NCI-H1092 (cell line): ENCODE measurements at regions not wholly inside any gene's neighbourhood (a gene's known extent, or its start where the extent isn't known, plus 50 kb on each side); places are given as distances from the start of the nearest gene placed in this dataset.
"Not testable (repeated sequence)": the region's sequence is repeated elsewhere in the genome, so short reads cannot be mapped to it uniquely, and the experiment has no call there.

ENCODE experiments used
- DNase-seq: peaks from one replicate; lab custom pipeline; 2025; lab: John Stamatoyannopoulos, UW

DNA sequence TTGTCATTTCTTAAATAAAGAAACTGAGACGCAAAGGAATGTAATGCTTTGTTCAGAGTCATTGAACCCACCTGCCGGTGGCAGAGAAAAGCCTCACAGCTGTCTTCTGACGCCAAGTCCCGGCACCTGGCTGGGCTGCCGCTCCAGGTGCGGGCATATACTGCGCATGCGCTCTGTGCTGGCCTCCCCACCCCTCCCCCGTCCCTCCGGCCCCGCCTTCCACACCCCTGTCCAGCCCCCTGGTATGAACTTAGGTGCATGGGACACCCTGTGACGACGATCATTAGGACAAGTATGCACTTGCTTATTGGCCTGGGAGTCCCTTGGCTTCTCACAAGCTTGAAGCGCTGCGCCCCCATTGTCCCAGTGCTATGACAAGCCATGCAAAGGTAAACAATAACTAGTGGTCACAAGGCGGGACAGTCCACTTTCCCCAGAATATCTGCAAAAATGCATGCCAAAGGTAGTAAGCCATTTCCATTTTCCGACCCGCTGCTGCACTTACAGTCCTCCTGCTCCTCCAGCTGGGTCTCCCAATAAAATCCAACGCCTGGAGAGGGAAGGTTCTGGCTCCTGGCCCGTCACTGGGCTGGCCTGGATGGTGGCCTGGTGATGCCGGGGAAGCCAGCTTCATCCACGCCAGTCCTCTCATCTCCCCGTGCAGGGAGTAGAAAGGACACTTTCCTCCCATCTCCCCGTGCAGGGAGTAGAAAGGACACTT is 100.4 kb downstream of the PSMG1 start:
- DNase-seq = peak; percentile 37

DNA sequence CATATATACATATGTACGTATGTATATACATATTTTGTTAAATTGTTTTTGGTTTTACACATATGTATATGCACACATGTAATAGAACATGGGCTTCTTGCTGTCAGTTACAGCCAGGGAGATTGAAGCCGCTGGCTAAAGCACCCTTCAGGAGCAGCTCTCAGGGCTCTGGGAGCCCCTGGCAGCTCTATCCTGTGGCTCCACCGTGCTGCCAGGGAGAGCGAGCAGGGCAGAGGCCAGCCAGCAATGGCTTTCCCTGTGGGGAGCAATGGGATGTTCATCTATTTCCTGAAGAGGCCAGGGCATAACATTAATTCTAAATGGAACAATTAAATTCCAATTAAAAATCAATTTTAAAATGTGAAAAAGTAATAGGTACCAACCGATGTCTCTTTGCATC is 102.9 kb downstream of the PSMG1 start:
- peak; percentile 42 for DNase-seq

DNA sequence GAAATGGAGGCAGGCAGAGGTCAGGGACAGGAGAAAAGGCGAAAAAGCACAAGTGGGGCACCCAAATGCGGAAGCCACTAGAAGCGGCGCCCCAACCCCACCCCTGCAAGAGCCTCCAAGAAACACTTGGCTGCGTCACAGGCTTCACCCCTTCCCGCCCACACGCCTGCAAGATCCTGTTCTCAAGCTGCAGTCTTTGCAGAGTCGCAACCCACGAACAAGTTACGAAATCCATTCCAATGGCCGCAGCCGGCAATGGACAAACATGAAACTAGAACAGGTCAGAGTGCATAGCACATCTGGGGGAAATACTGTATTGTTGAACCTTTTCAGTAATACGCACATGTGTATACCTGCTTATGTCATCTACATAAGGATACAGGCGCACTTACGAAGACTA is 103.6 kb downstream of the PSMG1 start:
- DNase-seq = no peak

DNA sequence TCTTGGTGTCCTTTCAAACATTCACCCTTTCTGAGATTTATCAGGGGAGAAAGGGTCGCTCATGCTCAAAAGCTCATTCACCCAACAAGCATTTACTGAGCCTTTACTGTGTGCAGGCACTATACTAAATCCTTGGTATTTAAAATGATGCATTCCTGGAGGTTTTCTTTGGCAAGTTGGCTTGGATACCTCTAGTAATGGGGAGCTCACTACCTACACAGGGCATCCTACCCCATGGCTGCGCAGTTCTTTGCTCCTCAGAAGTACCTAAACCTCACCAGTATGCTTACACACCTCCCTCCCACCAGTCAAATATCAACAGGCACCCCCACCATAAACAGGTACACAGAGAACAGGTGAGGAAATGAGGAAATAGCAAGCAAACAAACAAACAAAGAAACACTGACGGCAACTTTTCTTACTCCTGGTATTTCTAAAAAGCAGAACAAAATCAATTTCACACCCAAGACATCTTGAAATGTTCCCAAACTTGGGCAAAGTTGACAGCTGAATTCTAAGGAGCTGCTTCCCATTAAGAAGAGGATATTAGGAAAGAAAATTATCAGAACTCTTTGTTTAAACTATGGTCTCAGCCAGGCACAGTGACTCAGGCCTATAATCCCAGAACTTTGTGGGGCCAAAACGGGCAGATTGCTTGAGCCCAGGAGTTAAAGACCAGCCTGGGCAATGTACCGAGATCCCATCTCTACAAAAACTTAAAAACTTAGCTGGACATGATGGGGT is 104.8 kb downstream of the PSMG1 start:
- no peak for DNase-seq

DNA sequence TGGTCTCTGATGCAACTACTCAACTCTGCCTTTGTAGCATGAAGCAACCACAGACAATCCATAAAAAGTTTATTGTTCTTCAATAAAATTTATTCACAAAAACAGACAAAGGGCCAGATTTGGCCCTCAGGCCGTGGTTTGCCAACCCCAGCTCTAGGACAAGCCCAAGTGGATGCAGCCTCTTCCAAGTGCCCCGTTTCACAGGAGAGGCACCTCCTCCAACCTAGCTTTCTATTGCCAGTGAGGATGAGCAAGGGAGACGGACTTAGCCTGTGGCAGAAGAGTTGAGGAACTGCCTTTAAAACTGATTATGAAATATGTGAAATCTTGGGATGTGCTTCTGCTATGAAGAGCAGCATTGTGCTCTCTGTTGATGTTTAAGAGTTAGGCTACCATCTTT is 105.4 kb downstream of the PSMG1 start:
- no peak for DNase-seq

DNA sequence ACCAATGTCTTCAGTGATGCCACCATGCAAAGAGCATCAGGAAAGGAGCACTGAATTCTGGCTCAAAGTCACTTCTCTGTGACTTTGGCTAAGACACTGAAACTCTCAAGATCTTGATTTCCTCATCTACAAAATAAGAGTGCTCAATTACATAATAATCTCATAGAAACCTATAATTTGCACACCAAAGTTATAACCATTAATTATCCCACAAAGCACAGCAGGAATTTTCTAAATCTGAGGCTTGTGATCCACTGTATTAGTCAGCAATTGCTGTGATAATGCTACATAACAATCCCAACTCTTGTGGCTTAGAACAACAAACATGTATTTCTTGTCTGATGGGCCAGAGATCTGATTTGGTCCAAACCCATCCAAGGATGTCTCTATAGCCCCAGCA is 108.7 kb downstream of the PSMG1 start:
- no peak for DNase-seq

DNA sequence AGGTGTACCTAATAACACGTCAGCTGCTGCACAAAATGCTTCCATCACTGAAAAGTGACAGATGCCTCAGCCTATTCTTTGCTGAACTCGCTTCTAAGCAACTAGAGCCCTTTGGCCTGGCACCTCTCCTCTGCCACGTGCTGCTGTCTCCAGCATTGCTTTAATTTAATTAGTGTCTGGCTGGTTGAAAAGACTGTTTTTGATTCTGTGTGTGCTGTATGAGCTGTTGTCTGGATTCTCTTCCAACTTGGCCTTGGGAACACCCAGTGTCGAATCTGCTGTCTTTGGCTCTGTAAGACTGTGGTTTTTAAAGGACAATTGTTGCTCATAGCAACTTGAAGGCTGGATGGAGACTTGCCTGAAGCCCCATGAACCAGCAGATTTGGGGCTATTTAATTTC is 109.5 kb downstream of the PSMG1 start:
- no peak for DNase-seq

DNA sequence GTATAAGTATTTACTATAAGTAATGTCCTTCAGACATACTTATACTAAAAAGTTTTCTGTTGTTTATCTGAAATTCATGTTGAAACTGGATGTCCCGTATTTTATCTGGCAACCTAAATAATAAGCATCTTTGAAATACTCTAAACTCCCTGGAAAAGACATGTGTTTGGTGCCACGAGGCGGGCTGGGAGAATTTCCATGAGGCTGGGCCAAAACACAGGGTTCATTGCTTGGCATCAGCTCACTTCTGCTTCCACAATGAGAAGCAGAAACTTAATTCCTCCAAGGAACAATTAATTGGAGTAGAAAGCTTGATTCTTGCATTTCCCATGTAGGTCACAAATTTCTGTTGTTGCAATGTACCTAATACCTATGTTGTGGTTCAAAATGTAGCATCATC is 110.2 kb downstream of the PSMG1 start:
- DNase-seq = no peak

DNA sequence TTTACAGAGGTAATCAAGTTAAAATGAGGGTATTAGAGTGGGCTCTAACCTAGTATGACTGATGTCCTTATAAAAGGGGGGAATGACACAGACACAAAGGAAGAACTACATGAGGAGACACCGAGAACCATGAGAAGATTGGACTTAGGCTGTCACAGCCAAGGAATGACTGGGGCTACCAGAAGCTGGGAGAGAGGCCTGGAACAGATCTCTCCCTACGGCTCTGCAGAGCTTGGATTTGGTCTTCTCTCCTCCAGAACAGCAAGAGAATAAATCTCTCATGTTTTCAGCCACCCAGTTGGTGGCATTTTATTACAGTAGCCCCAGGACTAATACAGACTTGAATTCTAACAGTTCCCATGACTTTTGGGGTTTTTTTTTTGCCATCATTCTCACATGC is 110.8 kb downstream of the PSMG1 start:
- no peak for DNase-seq

DNA sequence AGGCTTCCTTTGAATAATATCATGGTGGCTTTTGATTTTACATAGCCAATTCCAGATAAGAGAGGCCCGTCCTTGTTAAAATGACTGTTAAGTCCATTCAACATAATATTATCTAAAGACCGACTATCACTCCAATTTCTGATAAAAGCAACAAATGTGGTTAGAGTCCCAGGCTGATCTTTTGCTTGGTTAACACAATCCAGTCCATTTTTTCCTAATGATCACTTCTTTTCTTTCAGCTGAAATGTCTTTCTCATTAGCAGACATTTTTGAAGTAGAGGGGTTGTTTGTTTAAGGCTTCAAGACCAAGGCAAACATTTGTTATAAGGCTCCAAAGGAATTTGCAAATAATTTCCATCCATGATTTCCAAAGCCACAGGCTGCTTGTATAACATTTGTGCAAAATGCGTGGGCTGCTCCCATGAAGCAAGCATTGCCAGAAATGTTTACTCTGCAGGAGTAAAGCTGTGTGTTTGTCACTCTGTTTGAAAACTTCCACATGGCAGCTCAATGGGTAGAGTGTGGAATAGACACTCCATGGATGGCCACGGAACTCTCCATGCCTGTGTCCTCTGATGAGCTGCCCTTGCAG is 111.5 kb downstream of the PSMG1 start:
- DNase-seq = no peak

DNA sequence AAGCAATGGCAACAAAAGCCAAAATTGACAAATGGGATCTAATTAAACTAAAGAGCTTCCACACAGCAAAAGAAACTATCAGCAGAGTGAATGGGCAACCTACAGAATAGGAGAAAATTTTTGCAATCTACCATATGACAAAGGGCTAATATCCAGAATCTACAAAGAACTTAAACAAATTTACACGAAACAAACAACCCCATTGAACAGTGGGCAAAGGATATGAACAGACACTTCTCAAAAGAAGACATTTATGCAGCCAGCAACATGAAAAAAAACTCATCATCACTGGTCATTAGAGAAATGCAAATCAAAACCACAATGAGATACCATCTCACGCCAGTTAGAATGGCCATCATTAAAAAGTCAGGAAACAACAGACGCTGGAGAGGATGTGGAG is 113.4 kb downstream of the PSMG1 start:
- DNase-seq = not testable (repeated sequence)

DNA sequence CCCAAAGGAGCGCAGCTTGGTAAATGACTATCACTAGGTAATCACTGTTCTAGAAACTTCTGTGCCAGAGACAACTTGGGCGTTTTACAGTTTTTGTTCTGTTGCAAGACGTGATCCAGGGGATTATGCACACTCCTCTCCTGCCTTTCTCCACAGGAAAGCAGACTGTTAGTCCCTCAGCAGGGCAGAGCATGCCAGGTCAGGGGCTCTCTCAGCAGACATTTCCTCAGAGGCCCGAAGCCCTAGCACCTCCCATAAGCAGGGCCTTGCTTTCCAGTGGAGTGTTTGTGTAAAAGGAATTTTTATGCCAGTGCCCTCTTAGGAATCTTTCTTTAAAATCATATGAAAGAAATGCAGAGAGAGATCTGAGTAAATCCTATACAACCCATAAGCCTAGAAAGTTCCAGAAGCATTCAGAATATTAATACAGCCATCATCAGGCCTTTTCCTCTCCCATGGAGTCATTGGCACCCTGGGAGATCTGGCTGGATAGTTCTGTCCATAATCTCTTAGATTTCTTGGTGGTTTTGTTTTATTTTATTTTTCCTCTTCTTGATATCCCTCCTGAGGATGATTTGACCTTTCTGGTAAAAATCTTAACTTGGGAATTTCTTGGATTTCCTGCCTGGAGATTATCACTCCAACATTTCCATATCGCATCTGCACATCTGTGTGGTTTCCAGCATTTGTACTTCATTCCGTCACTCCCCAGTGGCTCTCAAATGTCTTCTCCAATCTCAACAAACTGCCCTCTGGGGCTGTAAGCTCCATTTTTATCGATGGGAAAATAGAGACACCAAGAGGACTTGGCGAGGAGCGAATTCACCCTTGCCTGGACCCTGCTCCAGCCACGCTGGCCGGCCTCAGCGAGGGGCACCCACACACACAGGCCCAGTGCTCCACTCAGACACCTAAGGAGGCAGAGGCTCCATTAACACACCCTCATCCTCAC is 116.1 kb downstream of the PSMG1 start:
- no peak for DNase-seq

DNA sequence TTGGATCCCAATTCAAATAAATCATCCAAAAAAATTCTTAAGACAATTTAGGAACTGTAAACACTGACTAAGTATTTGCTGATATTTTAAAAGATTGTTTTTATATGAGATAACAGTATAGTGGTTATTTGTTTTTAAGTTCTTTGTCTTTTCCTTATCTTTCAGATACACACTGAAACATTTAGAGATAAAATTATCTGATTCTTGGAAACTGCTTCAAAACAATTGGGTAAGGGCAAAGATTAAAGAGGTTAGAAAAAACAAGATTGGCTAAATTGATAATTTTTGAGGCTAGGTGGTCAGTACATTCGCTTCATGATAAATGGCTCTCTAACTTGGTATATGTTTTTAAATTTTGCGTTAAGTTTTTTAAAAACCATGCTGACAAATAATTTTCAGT is 117.3 kb downstream of the PSMG1 start:
- DNase-seq = no peak

DNA sequence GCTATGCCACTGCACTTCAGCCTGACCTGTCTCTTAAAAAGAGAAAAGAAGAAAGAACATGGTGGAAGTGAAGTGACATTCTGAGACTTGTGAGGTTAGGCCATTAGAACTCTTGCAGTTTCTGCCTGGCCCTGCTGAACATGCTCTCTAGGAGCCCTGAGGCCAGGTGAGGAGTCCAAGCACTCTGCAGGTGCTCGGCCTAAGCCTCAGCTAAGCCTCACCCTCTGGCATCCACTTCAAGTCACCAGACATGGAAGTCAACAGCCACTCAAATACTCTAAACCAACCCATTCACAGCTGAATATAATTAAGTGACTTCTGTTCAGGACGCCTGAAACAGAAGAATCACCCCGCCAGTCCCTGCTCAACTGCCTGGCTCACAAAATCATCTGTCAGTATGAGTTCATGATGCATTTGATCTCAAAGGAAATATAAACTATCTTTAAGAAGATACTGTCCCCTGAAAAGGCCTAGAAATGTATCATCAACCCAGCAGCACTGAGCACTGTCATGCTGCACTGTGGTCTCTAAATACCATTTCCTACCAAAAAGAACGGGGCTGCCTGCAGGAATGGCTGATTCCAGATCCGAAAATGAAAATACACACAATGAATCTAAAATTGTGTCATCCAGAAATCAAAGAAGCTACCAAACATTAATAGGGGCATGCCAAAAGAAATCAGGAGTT is 118.8 kb downstream of the PSMG1 start:
- no peak for DNase-seq

DNA sequence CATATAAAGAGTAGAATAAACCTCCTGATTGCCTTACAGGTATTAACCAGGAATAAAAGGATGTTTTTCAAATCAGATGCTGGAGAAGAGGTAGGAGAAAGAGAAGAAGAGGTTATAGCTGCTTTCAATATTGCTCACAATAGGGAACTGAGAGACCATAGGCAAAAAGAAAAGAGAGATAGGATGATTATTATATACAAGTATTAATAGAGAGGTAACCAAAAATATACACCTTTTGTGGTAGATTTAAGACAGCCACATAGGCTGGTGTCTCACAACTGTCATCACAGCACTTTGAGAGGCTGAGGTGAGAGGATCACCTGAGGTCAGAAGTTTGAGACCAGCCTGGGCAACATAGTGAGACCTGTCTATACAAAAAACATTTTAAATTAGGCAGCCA is 119.7 kb downstream of the PSMG1 start:
- no peak for DNase-seq

DNA sequence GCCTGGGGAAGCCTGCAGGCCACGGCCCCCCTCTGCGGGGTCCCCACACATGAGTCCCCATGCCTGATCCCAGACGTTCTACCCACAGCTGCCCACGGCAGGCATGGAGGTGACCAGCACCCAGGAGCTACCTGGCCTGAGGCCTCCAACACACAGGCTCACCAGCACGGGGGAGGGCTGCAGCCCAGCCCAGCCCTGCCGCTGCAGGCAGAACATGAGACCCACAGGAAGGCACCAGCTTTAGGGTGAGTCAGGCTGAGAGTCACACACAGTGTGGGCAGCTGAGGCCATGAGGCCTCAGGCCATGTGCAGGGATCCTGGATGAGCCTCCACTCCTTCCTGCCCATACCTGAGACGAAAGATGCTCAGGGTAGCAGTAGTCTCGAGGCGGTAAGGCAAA is 121.1 kb downstream of the PSMG1 start:
- no peak for DNase-seq

DNA sequence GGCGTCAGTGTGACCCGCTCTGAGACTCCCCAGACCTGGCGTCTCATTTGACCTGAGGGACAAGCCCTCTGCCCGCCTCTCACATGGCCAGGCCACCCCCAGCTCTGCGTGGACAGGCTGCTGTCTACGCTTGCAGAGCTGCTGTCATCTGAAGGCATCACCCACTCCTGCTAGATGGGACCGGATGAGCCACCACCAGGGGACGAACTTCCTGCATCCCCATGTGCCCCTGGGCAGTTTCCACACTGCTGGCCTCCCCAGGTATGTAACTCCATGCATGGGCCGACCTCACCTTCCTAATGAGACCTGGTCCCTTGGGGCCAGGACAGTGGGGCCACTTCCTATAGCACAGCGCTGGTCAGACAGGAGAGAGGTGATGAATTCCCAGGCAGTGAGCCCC is 121.5 kb downstream of the PSMG1 start:
- no peak for DNase-seq

DNA sequence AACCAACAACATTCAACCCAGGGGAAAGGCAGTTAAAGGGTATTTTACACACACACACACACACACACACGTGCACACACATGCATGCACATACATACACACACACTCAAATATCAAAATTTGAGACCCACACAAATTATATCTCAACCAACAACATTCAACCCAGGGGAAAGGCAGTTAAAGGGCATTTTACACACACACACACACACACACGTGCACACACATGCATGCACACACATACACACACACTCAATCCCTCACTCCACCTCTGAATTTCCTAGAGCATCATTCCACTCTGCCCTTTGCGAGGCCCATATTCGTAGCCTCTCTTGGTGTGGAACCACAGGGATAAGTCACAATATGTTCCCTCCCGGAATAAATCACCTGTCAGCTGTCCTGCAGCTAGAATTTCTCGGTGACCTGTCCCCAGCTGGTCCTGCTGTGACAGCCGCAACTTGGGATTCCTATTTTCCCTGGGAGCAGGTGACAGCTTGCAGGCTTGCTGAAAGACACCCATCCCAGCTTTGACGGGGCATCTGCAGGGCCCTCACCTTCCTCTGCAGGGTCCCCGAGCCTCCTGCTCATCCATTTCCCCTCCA is 122.7 kb downstream of the PSMG1 start:
- DNase-seq = no peak

DNA sequence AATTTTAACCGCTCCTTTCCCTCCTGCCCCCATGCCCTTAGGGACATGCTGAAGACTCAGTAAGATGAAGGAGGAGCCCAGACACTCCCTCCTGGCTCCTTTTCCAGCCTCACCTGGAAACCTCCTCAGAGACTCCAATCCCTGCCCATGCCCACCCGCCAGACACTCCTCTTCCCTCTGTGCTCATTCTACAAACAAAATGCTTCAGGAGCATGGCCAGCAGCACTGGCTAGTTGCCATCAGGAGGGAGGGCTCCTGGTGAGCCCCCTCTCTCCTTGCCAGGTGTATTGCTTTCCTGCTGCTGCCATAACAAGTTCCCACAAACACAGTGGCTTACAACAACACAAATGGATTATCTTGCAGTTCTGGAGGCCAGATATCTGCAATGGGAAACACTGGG is 126.1 kb downstream of the PSMG1 start:
- DNase-seq = peak; percentile 51

DNA sequence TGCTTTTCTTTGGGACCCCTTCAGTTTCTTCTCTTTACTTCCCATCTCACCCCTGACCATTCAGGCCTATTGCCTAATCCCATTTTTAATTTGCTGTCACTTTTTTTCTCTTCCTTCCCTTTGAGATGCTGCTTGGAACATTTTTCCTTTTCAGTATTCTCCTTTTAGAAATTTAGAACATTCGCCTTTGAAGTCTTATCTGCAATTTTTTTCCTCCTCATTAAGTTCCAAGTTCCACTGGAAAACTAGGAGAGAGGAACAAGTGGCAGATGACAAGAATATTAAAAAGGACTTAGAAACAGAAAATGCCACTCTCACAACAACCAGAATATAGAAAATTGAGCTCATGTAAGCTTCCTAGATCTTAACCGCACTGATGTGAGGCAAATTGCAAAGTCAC is 126.6 kb downstream of the PSMG1 start:
- DNase-seq = no peak

DNA sequence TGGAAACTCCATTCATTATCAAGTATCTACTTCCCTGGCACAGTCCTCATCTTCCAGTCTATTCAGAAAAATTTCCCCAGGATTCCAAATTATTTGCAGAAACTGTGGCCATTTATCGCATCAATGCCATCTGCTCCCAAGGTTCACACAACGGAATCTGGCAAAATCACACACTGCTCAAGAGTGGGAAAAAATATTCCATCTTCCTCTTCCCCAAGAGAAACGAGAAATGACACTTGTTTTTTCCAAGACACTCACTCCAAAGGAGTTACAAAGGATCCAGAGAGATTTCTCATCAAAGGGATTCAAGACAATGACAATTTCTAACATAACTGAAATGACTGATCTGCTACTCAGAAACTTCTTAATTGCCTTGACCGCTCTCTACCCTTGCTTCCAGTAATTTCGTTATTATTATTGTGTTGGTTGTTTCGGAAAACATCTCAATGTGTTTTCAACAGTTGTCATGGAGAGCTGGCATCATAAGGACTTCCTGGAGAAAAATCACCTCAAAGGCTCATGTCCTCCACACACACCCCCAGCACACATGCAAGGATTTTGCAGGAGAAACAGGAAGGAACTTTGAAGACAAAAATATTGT is 128.0 kb downstream of the PSMG1 start:
- DNase-seq = no peak
